GM12872 (cell line): ENCODE measurements at regions not wholly inside any gene's neighbourhood (a gene's known extent, or its start where the extent isn't known, plus 50 kb on each side); places are given as distances from the start of the nearest gene placed in this dataset.

ENCODE experiments used
- CTCF ChIP-seq: IDR thresholded peaks from 3 replicates; pipeline ENCODE4 v1.5.1; 2011; ENCODE audit warnings: low read depth, mild to moderate bottlenecking, low read length, moderate library complexity; ENCODE audit not compliant: insufficient read depth

GRCh38 chr13:65843314-65843731 is 1386.8 kb downstream of the PCDH9 start:
- TF ChIP-seq CTCF: no peak

GRCh38 chr13:65841156-65841555 is 1389.0 kb downstream of the PCDH9 start:
- no peak for TF ChIP-seq CTCF

- TF ChIP-seq CTCF: no peak
Observed at GRCh38 chr13:65836066-65836465, 1394.1 kb downstream of the PCDH9 start.

GRCh38 chr13:65834897-65835296 is 1395.2 kb downstream of the PCDH9 start:
- no peak for TF ChIP-seq CTCF

GRCh38 chr13:65830411-65831205 is 1399.5 kb downstream of the PCDH9 start:
- TF ChIP-seq CTCF: no peak

- no peak for TF ChIP-seq CTCF
Observed at GRCh38 chr13:65829241-65830008, 1400.7 kb downstream of the PCDH9 start.

- TF ChIP-seq CTCF: no peak
Observed at GRCh38 chr13:65826657-65827056, 1403.5 kb downstream of the PCDH9 start.
